ENCODE measurements at regions not wholly inside any gene's neighbourhood (a gene's known extent, or its start where the extent isn't known, plus 50 kb on each side); places are given as distances from the start of the nearest gene placed in this dataset.

GRCh38 chr2:212915121-212915782 lies 236.2 kb downstream of the IKZF2 start:
- H3K4me2 ChIP-seq (ENCODE audit: insufficient read depth, low read length) = no peak overlapping the region
- H3K9me3 ChIP-seq (replicated peaks; ENCODE audit: control insufficient read depth, insufficient read depth, low read depth, low read length) = no peaks in the 10 kb centered on the region
- intact Hi-C loops (cut with micrococcal nuclease) = no loop called here
- TF ChIP-seq GATA2 (CRISPR knock-in tag; IDR thresholded peaks at IDR 0.05) (no peak), STAT5A (IDR thresholded peaks at IDR 0.05; ENCODE audit: borderline replicate concordance, low read length) (no peak), RBM17 (IDR thresholded peaks at IDR 0.05; ENCODE audit: borderline replicate concordance, low read depth, low read length) (no peak), GTF2E2 (tag; IDR thresholded peaks at IDR 0.05) (no peak), TAF9B (IDR thresholded peaks at IDR 0.05; ENCODE audit: partially characterized antibody) (no peak), THAP7 (CRISPR knock-in tag; IDR thresholded peaks at IDR 0.05) (no peak), KAT2B (IDR thresholded peaks at IDR 0.05; ENCODE audit: low read depth, low read length) (no peak), SMARCB1 (IDR thresholded peaks at IDR 0.05; ENCODE audit: insufficient read length, low read depth) (no peak)
- WGBS (ENCODE audit: insufficient coverage, low coverage, missing lambda C conversion rate) = 0% methylated on average over 2 of the region's 4 CpGs
- H3K4me3 ChIP-seq = no peak overlapping the region
- H3K4me1 ChIP-seq (replicated peaks in 1 of 2; ENCODE audit: control insufficient read depth in 2 of 2, insufficient read depth in 2 of 2, low read length in 2 of 2) = no peaks in the 10 kb centered on the region
- in situ Hi-C loops (cut with MboI) = no loop called here
- no TSS peak for BruUV-seq (replicated peaks)
- FAIRE-seq (no peak), DNase-seq (ENCODE audit: extremely low read depth in 1 of 4, low spot score in 3 of 4) (no peak), ATAC-seq (no peak)
- POLR2A ChIA-PET = no interaction called here
- H4K20me1 ChIP-seq (replicated peaks; ENCODE audit: control insufficient read depth, insufficient read depth, low read length) = no peaks in the 10 kb centered on the region
- H3K9ac ChIP-seq (ENCODE audit: insufficient read depth in 1 of 2, low read depth in 2 of 2, low read length in 2 of 2) = no peak overlapping the region
- H3K27me3 ChIP-seq (ENCODE audit: control insufficient read depth in 2 of 2, insufficient read depth in 2 of 2, low read length in 2 of 2) = no peaks in the 10 kb centered on the region
- no peaks in the 10 kb centered on the region for H3K79me2 ChIP-seq (ENCODE audit: control insufficient read depth, insufficient read depth, low read length)
- no peaks in the 10 kb centered on the region for H3K9me1 ChIP-seq (ENCODE audit: control insufficient read depth, insufficient read depth, low read length)
- H2AFZ ChIP-seq (ENCODE audit: low read depth, low read length) = no peak overlapping the region
- H3K36me3 ChIP-seq (ENCODE audit: control insufficient read depth, insufficient read depth, low read length) = no peaks in the 10 kb centered on the region
- CTCF ChIA-PET (ENCODE audit: low intra/inter-chr PET ratio) = no interaction called here
- H3K27ac ChIP-seq (ENCODE audit: extremely low read depth, low read depth, low read length) = no peak overlapping the region

Data from K562 (cell line).